ENCODE measurements at regions not wholly inside any gene's neighbourhood (a gene's known extent, or its start where the extent isn't known, plus 50 kb on each side); places are given as distances from the start of the nearest gene placed in this dataset.

DNA sequence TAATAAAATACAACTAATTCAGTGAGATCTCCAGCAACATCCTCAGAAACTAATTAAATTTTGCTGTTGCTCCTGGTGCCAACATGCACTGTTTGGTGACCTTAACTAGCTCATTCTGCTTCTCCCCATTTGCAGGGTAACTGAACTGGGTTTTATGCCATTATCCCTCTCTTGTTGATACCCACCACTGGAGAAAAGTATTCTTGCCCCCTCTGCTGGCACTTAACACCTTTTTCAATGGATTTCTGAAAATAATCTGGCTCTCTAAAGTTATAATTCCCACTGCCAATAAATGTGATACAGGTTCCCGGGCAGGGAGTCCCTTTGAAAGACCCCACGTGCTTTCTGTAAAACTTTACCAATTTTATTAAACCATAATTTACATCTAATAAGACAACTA, 394.3 kb downstream of the OSTF1 start:
- TF ChIP-seq, protein P1, sequence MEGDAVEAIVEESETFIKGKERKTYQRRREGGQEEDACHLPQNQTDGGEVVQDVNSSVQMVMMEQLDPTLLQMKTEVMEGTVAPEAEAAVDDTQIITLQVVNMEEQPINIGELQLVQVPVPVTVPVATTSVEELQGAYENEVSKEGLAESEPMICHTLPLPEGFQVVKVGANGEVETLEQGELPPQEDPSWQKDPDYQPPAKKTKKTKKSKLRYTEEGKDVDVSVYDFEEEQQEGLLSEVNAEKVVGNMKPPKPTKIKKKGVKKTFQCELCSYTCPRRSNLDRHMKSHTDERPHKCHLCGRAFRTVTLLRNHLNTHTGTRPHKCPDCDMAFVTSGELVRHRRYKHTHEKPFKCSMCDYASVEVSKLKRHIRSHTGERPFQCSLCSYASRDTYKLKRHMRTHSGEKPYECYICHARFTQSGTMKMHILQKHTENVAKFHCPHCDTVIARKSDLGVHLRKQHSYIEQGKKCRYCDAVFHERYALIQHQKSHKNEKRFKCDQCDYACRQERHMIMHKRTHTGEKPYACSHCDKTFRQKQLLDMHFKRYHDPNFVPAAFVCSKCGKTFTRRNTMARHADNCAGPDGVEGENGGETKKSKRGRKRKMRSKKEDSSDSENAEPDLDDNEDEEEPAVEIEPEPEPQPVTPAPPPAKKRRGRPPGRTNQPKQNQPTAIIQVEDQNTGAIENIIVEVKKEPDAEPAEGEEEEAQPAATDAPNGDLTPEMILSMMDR (IDR thresholded peaks at IDR 0.05; ENCODE audit: low read depth, low read length), result peak; percentile 15; the same call in 1 of the 2 replicates
- TF ChIP-seq EZH2phosphoT487 (IDR thresholded peaks at IDR 0.05; ENCODE audit: low read depth), result no peak

Measured in OCI-LY3 (cell line).